GM18499 (cell line): ENCODE measurements at regions not wholly inside any gene's neighbourhood (a gene's known extent, or its start where the extent isn't known, plus 50 kb on each side); places are given as distances from the start of the nearest gene placed in this dataset.

ENCODE experiments used
- ATAC-seq: cut with Tn5 transposase; IDR thresholded peaks from one replicate; pipeline ENCODE4 v1.9.1; 2021; ENCODE audit warnings: moderate number of reproducible peaks; ENCODE audit not compliant: insufficient read depth, unreplicated experiment

DNA sequence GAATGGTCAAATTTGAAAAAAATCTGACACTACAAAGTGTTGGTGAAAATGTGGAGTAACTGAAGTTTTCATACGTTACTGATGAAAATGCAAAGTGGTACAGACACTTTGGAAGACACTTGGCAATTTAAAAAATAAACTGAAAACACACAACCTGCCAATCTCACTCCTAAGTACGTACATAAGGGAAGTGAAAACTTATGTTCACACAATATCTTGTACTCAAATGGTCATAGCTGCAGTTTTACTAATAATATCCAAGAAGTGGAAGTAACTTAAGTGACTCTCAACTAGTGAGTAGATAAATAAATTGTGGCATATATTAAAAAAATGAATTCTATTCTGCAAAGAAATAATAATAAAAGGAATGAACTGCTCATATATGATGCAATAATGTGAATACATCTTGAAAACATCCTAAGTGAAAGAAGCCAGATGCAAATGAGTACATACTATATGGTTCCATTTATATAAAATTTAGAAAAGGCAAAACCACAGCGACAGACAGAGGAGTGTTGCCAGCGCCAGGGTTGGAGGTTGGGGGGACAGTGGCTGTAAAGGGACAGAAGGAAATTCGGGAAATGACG lies 198.2 kb downstream of the ERMARD start:
- no peak for ATAC-seq

DNA sequence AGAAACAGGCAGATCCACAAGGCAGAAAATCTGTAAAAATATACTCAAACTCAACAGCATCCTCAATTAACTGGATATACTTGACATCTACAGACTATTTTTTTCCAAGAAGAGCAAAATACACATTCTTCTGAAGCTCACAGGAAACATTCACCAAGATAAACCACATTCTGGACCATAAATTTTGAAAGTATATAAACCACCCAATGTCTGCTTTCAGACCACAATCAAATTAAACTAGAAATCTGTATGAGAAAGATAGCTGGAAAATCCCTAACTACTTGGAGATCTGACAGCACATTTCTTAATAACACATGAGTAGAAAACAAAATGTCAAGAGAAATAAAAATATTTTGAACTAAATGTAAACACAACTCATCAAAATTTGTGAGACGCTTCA lies 195.5 kb downstream of the ERMARD start:
- ATAC-seq = no peak

DNA sequence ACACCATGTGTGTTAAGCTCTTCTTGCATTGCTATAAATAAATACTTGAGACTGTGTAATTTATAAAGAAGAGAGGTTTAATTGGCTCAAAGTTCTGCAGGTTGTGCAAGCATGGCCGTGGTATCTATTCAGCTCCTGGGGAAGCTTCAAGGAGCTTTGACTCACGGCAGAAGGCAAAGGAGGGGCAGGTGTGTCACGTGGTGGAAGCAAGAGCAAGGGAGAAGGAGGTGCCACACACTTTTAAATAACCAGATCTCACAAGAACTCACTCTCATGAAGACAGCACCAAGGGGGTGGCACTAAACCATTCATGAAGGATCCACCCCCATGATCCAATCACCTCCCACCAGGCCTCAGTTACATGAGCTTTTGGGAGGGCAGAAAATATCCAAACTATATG lies 193.7 kb downstream of the ERMARD start:
- ATAC-seq = no peak

DNA sequence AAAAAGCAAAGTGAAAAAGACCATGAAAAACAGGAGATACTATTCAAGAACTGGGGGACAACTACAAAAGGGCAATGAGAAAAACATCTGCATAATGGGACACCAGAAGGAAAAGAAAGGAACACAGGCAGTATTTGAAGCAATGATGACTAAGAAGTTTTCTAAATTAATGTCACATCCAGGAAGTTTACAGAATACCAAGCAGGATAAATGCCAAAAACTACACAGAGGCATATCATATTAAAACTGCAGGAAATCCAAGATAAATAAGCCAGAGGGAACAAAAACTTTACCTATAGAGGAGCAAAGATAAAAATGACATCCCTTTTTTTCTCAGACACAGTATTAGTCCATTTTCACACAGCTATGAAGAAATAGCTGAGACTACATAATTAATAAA lies 193.0 kb downstream of the ERMARD start:
- ATAC-seq = no peak

DNA sequence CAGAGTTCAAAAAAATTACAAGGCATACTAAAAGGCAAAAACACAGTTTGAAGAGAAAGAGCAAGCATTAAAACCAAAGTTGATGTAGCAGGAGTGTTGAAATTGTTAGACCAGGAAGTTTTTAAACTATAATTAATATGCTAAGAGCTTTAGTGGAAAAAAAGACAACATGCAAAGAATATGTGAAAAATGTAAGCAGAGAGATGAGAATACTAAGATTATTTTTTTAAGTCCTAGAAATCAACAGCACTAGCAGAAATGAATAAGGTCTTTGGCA lies 192.6 kb downstream of the ERMARD start:
- no peak for ATAC-seq

DNA sequence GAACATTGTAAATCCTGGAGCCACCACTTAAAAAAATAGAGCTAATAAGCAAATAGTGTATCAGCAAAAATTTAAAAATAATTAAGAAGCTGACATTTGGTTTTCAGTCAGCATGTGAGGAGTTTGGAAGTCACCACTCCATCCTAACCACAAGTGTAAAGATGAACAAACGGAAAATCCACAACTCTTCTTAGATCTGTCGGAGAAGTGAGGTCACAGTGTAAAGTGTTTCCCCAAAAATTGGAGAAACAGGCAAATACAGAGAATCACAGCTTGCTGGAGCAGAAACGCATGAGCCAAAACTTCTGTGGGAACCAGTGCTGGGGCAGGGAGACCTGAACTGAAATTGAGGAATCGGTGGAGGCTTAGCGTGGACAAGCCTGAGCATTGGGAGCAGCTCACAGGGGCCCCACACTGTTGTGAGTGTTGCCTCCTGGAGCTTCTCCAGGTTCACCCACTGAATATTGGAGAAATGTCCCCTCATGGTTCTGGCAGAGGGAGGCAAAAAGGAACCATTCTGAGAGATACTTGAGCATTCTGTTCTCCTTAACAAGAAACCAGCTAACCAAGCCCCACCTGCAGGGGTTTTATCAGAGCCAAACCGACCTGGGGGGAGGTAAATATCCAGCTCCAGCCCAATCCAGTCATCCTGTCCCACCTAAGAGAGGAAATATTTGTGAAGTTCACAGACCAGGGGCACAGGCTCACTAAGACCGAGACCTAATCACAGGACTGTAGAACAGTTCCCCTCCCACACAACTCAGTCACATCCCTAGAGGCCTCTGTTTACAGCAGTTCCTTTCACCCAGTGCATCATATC lies 192.0 kb downstream of the ERMARD start:
- ATAC-seq = no peak

DNA sequence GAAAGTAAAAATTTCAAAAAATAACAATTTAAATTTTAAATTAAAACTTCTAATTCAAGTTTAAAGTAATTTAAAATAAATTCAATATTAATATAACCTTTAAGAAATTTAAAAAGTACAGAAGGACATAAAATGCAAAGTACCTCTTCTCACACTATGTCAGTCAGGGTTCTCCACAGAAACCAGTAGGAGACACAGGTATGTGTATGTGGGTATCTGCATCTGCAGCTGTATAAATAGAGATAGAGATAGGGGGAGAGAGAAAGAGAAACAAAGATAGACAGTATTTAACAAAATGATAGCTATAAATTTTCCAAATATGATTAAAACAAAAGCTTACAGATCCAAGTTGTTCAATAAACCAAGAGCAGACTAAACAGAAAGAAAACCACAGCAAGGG lies 190.8 kb downstream of the ERMARD start:
- ATAC-seq = no peak

DNA sequence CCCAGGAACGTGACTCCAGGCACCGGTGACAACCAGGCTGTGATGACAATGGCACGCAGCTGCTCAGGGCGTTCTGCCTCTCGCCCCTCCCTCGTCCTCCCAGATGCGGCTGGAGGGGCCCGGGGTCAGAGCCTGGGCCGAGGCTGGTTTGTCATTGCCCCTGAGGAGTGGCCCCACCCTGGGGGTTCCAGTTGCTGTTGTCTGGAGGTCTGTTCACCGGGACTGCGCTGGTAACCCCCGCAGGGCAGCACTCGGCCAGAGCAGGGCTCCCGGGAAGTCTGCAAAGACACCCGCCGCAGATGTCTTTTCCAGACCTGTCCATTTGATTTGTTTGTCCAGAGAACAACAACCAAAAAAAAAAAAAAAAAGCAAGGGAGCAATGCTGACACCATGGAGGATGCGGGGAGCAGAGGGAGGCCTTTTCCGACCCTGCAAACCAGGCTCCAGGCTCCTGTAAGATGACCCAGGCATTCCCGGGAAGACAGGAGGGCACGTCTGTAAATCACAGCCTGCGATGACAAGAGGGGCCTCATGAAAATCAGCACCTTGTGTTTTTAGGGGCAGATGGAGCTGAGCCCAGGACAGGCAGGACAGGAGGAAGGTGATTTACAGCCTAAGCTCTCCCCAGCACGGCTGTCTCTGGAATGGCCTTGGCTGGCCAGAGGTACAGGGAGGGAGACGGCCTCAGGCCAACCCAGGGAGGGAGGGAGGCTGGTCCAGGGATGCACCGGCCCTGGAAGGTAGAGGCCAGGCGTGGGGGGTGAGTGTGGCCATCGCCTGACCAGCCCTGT lies 189.3 kb downstream of the ERMARD start:
- no peak for ATAC-seq

DNA sequence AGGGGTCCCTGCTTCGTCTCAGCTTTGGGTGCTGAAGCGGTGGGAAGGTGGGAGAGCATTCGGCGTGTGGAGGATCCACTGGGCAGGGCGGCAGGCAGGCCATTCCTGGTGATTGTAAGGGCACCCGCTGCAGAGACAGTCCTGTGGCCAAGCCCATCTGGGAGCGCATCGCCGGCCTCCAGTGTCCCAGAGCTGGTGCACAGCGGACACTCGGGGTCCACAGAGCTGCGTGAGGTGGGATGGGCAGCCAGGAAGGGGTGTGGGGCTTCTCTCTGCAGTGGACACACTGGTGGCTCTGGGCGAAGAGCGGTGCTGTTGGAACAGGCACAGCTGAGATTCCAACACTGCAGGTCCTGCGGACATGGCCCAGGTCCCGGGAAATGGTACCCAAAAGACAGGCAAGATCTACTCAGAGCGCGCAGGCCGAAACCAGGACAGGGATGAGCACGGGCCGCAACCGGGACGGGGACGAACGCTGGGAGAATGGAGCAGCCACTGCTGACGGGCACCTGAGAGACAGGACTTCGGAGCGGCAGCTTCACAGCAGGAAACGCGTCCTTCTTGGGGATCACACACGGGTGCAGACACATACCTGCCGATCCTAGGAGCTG lies 188.2 kb downstream of the ERMARD start:
- ATAC-seq = no peak

DNA sequence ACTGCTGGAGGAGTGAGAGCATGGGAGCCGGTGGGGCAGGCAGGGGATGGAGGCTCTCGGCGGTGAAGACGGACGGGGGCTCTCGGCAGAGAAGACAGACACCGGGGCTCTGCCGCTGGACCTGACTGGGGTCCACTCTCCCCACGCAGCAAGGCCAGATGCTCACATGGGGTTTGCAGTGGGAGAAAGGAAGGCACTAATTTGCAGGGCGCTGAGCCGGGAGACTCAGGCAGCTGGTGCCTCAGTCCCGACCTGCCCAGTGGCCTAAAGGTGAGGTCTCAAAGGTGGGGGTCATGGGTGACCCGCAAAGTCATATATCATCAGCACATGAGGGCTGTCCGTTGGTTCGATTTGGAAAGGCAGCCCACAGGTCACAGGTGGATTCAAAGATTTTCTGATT lies 187.3 kb downstream of the ERMARD start:
- no peak for ATAC-seq

DNA sequence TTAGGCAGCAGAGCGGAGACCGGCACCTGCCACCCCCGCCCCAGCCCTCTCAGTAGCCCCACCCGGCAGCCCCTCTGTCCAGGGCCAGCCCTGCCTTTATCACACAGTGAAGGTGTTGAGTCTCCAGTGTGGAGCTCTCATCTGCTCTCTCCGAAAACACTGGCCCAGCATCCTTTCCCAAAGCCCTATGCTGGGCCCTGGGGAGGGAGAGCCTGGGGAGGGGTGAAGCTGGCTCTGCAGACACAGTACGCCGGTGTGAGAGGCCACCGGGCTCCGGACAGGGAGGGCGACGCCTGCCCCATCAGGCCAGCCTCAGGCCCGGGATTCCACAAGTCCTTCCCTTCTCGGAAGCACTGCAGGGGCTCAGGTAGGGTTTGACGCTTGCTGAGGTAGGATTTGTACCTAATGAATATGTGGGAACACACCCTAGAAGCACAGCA lies 186.9 kb downstream of the ERMARD start:
- no peak for ATAC-seq

DNA sequence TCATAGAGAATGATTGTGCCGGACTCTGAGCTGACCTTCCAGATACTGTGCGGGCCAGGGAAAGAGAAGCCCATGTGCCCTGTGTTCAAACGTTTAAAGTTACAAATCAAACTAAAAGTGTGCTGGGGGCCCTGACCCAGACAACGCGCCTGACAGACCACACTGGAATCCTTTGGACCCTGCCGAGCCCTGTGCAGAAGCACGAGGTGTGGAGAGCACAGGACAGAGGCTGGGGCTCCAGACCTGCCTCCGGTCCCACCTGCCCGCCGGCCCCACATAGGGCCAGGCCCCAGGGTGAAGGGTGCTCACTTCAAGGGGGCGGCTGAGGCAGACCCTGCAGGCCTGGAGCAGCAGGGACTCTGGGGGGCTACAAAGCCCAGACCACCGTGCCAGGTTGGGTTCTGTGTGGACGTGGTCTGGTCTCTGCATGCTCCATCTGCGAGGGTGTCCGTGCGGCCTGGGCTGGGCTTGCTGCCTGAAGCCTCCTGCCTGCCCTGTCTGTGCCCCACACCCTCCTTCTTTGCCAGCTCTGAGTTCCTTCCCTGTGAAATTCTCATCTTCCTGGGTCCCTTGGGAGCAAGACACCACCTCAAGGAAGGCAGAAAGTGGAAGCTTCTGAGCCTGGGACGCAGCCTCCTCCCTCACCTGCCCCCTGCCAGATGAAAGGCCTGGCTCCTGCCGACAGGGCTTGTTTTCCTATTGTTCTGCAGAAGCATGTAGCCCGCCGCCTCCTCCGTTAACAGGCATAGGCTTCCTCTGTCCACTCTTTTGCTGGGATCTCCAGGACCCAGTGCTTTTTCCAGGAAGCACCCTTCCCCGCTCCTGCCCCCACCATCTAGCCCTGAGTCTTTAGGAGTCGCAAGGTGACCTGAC lies 186.2 kb downstream of the ERMARD start:
- no peak for ATAC-seq

DNA sequence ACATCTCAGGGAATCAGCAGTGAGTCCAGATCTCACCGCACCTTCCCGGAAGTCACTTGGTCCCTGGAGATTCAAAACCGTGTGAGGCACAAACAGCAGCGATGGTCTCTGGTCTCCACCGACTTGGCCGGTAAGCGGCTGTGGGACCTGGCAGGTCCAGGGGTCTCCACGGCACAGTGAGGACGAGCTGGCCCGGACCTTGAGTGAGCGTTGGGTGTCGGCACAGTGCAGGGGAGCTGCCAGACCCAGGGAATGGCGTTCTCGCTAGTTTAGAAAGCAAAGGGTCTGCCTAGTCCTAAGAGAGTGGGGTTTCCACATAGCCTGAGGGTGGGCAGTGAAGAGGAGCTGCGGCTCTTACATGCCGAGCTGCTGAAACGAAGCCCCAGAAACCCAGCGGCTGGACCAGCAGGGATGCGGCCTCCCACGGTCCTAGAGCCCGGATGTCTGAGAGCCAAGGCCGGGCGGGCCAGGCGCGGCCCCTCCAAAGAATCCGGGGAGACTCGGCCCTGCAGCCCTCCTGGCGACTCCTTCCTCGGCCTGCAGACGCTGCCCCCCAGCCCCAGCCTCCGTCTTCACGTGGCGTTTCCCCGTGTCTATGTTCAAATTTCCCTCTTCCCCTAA lies 185.0 kb downstream of the ERMARD start:
- ATAC-seq = no peak

DNA sequence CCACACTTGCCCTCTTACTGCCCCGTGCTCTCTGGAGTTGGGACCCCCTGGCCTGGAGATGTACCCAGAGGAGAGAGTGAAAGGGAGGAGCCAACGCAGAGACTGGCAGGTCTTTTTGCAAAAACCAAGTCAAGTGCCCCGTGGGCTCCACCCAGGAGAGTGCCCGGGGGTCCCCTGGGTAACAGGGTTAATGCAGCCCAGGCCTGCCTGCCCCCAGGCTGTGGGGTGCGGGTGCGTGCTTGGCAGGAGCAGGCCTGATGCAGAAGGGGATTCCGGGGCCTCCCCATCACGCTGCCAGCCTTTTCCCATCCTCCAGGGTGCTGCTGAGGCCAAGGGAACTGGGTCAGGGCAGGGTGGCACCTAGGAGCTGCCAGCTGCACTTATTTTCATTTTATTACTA lies 184.4 kb downstream of the ERMARD start:
- no peak for ATAC-seq

DNA sequence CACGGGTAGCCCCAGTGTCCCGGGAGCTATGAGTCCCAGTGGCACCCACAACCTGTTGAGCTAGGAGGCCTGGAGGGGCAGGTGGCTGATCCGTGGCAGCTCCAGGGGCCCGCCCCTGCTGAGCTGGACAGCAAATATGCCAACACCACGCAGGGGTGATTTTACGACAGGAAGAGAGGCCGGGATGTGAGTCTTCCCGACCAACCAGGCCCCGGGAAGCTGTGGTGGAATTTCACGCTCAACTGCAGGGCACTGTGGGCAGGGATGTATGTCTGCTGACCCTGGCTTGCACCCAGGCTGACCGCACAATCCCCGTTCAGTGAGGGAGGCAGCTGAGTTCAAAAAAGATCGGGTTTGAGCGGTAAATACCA lies 183.9 kb downstream of the ERMARD start:
- no peak for ATAC-seq

DNA sequence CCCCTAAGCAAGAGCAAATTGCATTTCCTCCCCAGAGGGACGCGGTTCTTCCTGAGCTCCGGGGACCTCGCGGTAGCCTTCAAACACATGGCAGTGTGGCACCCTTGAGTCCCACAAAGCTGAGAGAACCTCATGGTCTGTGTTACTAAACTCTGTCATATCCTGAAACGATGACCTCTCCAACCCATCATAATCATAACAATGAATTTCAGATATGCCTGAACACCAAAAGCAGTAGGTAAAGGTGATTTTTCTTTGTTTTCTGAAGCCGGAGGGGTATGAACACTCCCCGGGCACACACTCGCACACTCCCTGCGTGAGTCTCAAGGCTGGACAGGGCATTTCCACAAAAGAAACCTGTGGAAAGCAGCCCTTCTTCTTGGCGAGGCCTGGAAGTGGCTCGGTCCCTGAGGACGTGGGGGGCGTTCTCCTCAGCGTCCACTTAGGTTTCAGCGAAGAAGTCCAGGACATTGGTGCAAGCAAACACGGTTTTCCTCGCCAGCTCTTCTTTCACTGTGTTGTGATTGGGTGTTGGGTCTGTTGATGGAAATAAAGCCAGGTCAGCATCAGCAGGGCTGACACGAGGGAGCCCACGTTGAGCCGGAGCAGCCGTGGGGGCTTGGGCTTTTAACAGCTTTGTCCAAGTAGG lies 183.4 kb downstream of the ERMARD start:
- no peak for ATAC-seq

DNA sequence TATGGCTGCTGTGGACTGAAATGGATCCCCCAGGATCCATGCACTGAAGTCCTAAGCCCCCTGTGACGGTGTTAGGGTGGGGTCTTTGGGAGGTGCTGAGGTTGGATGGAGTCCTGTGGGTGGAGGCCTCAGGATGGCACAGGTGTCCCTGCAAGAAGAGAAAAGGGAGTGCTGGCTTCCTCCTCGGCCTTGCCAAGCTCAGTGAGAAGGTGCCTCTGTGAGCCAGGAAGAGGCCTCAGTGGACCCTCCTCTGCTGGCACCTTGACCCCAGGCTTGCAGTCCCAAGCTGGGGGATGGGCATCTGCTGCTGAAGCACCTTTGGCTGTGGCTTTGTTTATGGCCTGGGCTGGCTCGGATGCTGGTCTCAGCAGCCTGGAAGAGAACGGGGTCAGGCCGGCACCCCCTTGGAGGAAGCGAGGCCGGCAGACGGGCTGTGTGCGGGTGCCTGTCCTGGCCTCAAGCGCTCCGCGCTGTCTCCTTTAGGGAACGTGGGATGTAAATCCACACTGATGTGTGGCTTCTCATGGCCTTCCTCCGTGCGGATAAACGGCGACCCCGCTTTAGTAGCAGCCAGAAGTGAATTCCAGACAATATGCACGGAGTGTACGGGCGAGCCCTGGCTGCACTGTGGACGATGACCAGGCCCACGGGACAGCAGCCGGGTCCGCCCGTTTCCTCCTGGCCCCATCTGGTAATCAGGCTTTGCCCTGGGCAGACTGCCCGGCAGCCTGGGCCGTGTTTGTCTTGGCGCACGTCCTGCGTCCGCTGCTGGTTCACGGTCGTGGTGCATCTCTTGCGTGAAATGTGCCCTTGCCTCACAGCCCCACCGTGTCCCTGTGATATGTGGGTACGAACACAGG lies 182.6 kb downstream of the ERMARD start:
- ATAC-seq = no peak

DNA sequence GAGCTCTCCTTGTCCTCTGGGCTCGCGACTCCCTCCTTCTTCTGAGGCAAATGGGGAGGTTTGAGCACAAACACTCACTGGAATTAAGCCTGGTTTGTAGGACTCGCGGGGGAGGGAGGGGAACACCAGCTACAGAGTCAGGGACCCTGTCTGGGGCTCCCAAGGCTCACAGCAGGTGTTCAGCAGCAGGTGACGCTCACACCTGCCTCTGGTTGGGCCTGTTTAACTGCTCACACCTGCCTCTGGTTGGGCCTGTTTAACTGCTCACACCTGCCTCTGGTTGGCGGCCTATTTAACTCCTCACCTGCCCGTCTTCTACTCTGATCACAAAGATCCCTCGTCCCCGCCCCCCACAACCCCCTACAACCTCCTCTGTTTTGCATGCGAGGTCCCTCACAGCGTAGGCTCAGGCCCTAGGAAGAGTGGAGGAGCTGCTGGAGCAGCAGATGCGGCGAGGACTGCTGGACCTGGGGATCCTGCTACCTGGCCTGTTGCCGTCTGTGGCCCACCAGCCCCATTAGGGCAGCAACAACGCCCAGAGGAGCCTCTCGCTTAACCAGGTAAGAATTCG lies 181.9 kb downstream of the ERMARD start:
- ATAC-seq = no peak
